Anterior cingulate cortex (tissue), 58 donors: ENCODE measurements at regions not wholly inside any gene's neighbourhood (a gene's known extent, or its start where the extent isn't known, plus 50 kb on each side); places are given as distances from the start of the nearest gene placed in this dataset.

Experiments used
- DNase-seq, 58 donors: peaks; one replicate each; lab custom pipeline; 2025; lab: John Stamatoyannopoulos, UW

DNA sequence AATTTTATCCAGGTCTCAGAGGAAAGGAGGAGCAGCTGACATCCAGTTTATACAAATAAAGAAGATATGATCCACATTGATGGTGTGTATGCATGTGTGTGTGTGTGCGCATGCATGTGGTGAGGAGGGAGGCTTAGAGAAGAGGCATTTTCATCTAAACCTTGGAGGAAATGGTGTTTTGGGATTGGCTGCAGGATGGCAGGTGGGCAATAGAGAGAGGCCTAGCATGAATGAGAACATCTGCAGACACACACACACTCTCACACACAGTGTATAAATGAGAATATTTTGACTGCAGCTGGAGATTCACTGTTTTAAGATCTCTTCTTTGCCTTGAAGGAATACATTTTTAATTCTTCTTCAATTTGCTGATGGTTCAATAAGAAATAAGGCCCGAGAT, 61.7 kb upstream of the TMEM17 start:
- DNase-seq, result no peak

DNA sequence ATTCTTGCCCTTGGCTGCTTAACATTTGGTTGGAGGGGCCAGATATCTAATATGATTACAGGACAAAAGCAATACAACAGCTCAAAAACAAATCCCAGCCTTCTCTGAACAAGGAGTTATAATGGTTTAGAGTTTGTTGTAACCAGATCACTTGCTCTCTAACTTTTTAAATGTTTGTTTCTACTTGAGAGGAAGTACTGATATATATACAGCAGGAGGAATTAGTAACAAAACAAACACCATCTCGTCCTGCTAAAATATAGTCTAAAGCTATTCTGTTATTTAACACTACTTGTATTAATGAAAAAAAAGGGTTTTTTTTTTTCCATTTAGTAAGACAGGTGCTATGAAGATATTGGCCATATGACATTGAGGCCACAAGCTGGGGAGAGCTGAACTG, 60.9 kb upstream of the TMEM17 start:
- no peak for DNase-seq

DNA sequence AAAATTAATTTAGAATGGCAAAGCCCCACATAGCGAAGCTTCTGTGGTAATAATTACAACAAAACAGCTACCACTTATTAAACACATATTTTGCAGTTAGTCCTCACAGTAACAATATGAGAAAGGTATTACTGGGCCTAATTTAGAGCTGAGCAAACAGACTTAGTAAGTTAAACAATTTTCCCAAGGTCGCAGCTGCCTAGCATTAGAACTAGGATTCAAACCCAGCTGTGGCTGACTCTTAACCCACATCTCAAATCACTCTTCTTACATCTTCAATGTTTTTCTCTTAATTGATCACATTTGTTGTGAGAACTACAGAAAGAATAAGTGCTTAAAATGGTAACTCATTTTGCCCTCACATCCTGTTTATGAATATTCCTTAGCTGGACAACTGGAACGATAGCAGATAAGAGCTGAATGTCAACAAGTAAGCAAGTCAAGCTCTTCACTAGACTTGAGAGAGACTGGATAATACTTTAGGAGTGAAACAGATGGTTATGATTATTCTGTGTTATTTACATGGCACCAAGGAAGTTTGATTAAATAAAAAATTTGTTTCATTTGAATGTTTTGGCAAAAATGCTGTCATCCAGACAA, 59.4 kb upstream of the TMEM17 start:
- no peak for DNase-seq

DNA sequence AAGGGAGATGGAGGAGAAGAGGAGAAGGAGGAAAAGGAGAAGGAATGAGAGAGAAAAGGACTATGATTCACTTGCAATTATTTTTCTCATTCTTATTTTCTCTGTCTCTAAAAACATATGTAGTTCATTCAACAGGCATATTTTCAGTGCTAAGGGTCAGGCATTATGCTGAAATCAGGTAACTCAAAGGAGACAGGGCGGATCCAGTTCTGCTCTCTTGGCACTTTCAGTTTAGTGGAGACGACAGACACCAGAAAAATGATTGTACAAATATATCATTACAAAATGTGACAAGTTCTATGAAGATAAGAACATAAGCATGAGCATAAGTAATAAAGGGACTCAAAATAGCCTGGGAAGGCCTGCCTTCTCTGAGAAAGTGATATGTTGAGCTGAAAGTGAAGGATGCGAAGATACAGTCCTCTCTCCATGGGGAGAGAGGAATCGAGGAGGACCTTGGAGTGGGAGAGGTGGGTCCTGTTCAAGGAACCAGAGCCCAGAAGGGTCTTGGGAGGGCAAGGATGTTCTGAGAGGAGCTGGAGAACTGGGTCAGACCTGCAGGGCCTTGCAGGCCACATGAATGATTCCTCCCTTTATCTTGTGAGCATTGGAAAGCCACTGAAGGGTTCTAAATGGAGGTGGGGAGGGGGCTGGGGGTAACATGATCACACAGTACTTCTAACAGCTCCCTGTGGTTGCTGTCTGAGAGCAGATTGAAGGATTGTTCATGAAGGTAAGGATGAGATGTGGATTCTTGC, 58.6 kb upstream of the TMEM17 start:
- no peak for DNase-seq

DNA sequence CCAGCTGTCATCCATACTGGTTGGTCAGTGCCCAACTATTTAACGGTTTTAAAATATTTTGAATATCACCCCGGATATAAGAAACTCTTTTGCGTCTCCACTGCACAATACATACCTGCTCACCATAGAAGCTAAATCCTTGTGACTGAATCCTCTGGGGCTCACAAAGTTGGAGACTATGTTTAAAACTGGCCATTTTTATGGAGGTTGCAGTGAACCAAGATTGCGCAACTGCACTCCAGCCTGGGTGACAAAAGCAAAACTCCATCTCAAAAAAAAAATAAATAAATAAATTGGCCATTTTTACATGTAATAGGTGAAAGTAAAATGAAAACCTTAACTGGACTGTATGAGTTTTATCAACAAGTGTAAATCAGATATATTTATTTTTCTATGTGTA, 55.6 kb upstream of the TMEM17 start:
- DNase-seq, result no peak

DNA sequence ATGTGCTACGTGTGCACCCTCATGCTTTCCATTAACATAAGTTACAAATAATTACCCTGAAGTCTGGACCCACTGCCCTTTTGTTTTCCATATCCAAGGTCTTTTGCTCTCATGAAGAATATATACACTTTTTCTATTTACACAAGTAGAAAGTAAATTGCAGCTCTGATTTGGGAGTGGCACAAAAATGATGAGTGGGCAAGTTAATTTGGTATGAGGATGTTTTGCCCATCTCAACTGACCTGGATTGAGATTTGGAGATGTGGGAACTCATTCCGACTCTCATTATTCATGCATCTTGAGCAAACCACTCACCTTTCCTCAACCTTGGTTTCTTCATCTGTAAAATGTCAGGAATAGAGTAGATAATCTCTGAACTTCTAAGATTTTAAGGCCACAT, 53.6 kb upstream of the TMEM17 start:
- no peak for DNase-seq

DNA sequence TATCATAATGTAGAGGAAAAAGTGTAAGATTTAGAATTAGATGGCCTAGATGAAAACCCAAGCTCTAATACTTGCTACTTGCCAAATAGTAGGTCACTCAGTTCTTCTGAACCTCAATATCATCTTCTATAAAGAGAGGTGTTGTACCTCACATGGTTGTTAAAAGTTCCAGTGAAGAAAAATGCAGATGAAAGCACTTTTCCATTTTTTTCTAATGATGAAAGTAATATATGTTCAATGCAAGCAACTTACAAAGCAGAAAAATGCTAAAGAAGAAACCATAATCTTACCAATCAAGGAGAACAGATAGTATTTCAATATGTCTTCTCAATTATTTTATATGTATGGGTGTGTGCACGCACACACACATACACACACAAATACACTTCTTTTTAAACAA, 52.7 kb upstream of the TMEM17 start:
- no peak for DNase-seq

DNA sequence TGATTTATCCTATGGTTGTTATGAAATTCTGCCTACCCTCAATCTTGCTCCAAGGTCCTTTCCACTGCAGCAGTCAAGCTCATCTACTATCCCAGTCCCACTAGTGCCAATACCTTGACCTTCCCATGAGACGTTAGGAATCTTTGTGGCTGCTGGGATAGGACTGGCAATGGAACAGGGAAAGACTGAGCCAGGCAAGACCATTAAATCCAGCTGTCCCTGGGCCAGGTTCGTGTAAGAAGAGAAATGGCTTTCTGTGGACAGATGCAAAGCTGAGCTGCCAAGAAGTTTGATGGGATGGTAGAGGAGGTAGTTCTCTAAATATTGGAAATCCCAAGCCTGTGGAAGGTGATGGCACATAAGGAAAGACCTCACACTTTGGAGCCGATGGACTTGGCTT, 50.1 kb upstream of the TMEM17 start:
- DNase-seq, result no peak
